C4-2B (cell line): ENCODE measurements at regions not wholly inside any gene's neighbourhood (a gene's known extent, or its start where the extent isn't known, plus 50 kb on each side); places are given as distances from the start of the nearest gene placed in this dataset.

ENCODE experiments used
- CTCF ChIP-seq: fragments of 450-650 bp; conservative IDR thresholded peaks from 2 replicates; pipeline ENCODE4 v1.5.1; 2017; ENCODE audit warnings: mild to moderate bottlenecking
- ZFX ChIP-seq: fragments of 450-650 bp; IDR thresholded peaks from 2 replicates; pipeline ENCODE4 v1.6.1; 2017

- TF ChIP-seq CTCF (no peak), ZFX (no peak)
Observed at GRCh38 chr1:178577882-178578281, 65.0 kb downstream of the TEX35 start.
